Nephron progenitor cell (in vitro differentiated cells): ENCODE measurements at regions not wholly inside any gene's neighbourhood (a gene's known extent, or its start where the extent isn't known, plus 50 kb on each side); places are given as distances from the start of the nearest gene placed in this dataset.

Experiments
- DNase-seq: peaks from one replicate; pipeline ENCODE4 v3.0.0; 2021
- H3K27ac Mint-ChIP-seq: 2 replicates; pipeline ENCODE4 v1.8.0; 2021; ENCODE audit warnings: mild to moderate bottlenecking, moderate library complexity, mixed read lengths
- H3K27me3 Mint-ChIP-seq: 2 replicates; pipeline ENCODE4 v1.8.0; 2021; ENCODE audit warnings: mild to moderate bottlenecking, low read depth, mixed read lengths; ENCODE audit not compliant: poor library complexity
- H3K36me3 Mint-ChIP-seq: 2 replicates; pipeline ENCODE4 v1.8.0; 2021; ENCODE audit warnings: low read depth, mixed read lengths
- H3K4me1 Mint-ChIP-seq: 2 replicates; pipeline ENCODE4 v1.8.0; 2021; ENCODE audit warnings: mixed read lengths
- H3K4me3 Mint-ChIP-seq: 2 replicates; pipeline ENCODE4 v1.8.0; 2021; ENCODE audit warnings: mild to moderate bottlenecking, moderate library complexity, mixed read lengths
- H3K9me3 Mint-ChIP-seq: 2 replicates; pipeline ENCODE4 v1.8.0; 2021; ENCODE audit warnings: mild to moderate bottlenecking, moderate library complexity, mixed read lengths
- TF ChIP-seq, protein P1 (sequence below): fragments of 200-600 bp; sonication (generic); IDR thresholded peaks from 2 replicates; pipeline ENCODE4 v1.5.0; 2021; ENCODE audit warnings: antibody characterized with exemption

GRCh38 chr22:48661984-48662383, 1165.7 kb downstream of the BRD1 start:
- Mint-ChIP-seq H3K27me3 (peaks cover 33% of the 10 kb centered on the region), H3K27ac (no peak overlapping the region), H3K4me1 (peaks cover 15% of the 10 kb centered on the region), H3K4me3 (no peak overlapping the region), H3K36me3 (peaks cover 17% of the 10 kb centered on the region), H3K9me3 (peaks cover 27% of the 10 kb centered on the region)
- no peak for DNase-seq
- TF ChIP-seq, protein P1, sequence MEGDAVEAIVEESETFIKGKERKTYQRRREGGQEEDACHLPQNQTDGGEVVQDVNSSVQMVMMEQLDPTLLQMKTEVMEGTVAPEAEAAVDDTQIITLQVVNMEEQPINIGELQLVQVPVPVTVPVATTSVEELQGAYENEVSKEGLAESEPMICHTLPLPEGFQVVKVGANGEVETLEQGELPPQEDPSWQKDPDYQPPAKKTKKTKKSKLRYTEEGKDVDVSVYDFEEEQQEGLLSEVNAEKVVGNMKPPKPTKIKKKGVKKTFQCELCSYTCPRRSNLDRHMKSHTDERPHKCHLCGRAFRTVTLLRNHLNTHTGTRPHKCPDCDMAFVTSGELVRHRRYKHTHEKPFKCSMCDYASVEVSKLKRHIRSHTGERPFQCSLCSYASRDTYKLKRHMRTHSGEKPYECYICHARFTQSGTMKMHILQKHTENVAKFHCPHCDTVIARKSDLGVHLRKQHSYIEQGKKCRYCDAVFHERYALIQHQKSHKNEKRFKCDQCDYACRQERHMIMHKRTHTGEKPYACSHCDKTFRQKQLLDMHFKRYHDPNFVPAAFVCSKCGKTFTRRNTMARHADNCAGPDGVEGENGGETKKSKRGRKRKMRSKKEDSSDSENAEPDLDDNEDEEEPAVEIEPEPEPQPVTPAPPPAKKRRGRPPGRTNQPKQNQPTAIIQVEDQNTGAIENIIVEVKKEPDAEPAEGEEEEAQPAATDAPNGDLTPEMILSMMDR = no peak

GRCh38 chr22:48660790-48661740, 1166.6 kb downstream of the BRD1 start:
- TF ChIP-seq, protein P1 = no peak
- H3K27me3 Mint-ChIP-seq = peaks cover 33% of the 10 kb centered on the region
- H3K36me3 Mint-ChIP-seq = peaks cover 17% of the 10 kb centered on the region
- peaks cover 27% of the 10 kb centered on the region for H3K9me3 Mint-ChIP-seq
- H3K4me3 Mint-ChIP-seq = no peak overlapping the region
- no peak for DNase-seq
- H3K4me1 Mint-ChIP-seq = peaks cover 12% of the 10 kb centered on the region
- H3K27ac Mint-ChIP-seq = no peak overlapping the region

DNA sequence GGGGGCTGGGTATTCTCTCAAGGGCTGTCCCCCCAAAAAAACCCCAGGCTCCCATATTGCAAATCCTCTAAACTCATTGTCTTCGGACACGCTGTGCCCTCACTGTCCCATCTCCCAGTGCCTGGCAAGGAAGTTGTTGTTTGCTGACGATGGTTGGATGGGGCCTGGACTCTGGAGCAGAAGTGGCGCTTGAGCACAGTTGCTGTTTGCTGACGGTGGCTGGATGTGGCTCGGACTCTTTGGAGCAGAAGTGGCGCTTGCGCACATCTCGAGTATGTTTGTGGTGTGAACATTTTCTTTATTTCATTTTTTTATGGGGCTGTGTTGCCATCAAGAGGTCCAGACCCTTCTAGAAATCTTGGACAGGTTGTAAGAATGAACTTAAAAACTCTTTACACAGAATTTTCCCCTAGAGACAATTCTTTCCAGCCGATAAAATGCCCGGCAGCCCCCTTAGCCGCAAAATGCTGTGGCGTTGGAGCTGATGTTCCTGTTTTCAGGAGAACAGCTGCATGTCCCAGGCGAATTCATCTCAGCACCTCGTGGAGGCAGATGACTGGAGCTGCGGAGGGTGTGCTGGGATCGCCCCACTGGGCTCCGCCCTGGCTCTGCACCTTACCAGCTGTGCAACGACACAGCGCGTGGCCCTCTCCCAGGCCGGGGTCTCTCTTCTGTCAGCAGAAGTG, 1167.4 kb downstream of the BRD1 start:
- peaks cover 13% of the 10 kb centered on the region for H3K36me3 Mint-ChIP-seq
- peaks cover 24% of the 10 kb centered on the region for H3K9me3 Mint-ChIP-seq
- TF ChIP-seq, protein P1 = no peak
- no peak for DNase-seq
- H3K4me3 Mint-ChIP-seq = no peak overlapping the region
- H3K27me3 Mint-ChIP-seq = peaks cover 29% of the 10 kb centered on the region
- H3K4me1 Mint-ChIP-seq = peaks cover 10% of the 10 kb centered on the region
- H3K27ac Mint-ChIP-seq = no peak overlapping the region

DNA sequence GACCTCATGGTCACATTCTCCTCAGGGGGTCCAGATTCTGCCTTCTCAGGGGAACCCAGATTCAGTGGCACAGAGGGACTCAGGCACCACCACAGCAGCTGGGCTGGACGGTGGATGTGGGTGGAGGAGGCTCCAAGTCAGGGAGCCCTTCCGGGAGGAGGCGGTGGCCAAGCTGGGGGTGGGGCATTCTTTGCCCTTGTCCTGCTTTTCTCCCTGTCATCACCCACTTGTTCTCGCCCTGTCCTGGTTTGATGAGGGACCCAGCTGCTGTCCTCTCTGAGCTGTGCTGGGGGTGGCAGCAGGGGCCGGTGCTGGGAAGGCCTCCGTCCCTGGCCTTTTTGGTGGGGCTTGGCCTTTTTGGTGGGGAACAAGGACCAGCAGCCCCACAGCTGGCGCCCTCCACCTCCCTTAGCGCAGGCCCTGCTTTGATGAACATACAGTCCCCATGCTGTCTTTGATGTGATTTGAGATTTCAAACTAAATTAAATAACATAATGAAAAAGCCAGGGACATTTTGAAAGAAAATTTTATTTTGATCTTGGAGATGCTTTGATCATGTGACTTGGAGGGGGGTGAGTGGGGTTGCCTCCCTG, 1168.2 kb downstream of the BRD1 start:
- Mint-ChIP-seq H3K27me3 (peaks cover 26% of the 10 kb centered on the region), H3K4me3 (no peak overlapping the region), H3K27ac (no peak overlapping the region), H3K36me3 (peaks cover 6% of the 10 kb centered on the region), H3K9me3 (peaks cover 17% of the 10 kb centered on the region), H3K4me1 (peaks cover 10% of the 10 kb centered on the region)
- DNase-seq = no peak
- TF ChIP-seq, protein P1 = no peak

DNA sequence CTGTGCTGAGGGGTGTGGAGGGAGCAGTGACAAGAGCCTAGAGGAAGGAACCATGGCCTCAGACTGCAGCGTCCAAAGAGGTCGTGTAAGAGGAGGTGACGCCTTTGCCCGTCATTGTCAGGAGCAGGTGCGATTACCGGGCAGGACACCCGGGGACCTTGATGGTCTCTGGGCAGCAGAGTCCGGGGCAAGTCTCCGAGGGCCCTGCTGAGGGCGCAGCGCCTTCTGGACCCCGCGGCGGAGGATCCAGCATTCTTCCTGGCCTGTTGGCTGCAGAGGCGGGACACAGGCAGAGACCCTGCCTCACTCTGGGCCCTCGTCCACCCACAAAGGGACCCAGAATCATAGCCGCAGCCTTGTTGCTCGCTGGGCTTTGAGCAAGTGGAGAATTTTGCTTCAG, 1168.8 kb downstream of the BRD1 start:
- no peak overlapping the region for H3K4me3 Mint-ChIP-seq
- H3K36me3 Mint-ChIP-seq = no peaks in the 10 kb centered on the region
- no peak overlapping the region for H3K27ac Mint-ChIP-seq
- TF ChIP-seq, protein P1 = no peak
- H3K27me3 Mint-ChIP-seq = peaks cover 22% of the 10 kb centered on the region
- peaks cover 11% of the 10 kb centered on the region for H3K9me3 Mint-ChIP-seq
- H3K4me1 Mint-ChIP-seq = peaks cover 10% of the 10 kb centered on the region
- DNase-seq = no peak
